SIG-M5 treated with dmso at 0.1 percent for 504 hours (cell line): ENCODE measurements at regions not wholly inside any gene's neighbourhood (a gene's known extent, or its start where the extent isn't known, plus 50 kb on each side); places are given as distances from the start of the nearest gene placed in this dataset.

Source experiments
- DNase-seq: peaks from one replicate; lab custom pipeline; 2025; ENCODE audit not compliant: unreplicated experiment; lab: John Stamatoyannopoulos, UW

GRCh38 chr9:136597965-136598364 lies 52.1 kb upstream of the NOTCH1 start:
- no peak for DNase-seq

- DNase-seq = no peak
These were observed 51.5 kb upstream of the NOTCH1 start for GRCh38 chr9:136597141-136597885.

- no peak for DNase-seq
These were observed 50.8 kb upstream of the NOTCH1 start for GRCh38 chr9:136596630-136597031.

GRCh38 chr9:136596217-136596616 lies 50.4 kb upstream of the NOTCH1 start:
- no peak for DNase-seq

- no peak for DNase-seq
These were observed 49.7 kb upstream of the NOTCH1 start for GRCh38 chr9:136595245-136596153.
